GM18861 (cell line): ENCODE measurements at regions not wholly inside any gene's neighbourhood (a gene's known extent, or its start where the extent isn't known, plus 50 kb on each side); places are given as distances from the start of the nearest gene placed in this dataset.

Experiments
- ATAC-seq: cut with Tn5 transposase; IDR thresholded peaks from one replicate; pipeline ENCODE4 v1.9.1; 2021; ENCODE audit not compliant: unreplicated experiment

- ATAC-seq = no peak
Observed at GRCh38 chr14:29030970-29031369, 264.4 kb downstream of the FOXG1 start.

GRCh38 chr14:29035134-29035533, 268.5 kb downstream of the FOXG1 start:
- no peak for ATAC-seq

- no peak for ATAC-seq
Observed at GRCh38 chr14:29037411-29037810, 270.8 kb downstream of the FOXG1 start.

GRCh38 chr14:29039171-29039570, 272.6 kb downstream of the FOXG1 start:
- ATAC-seq = no peak

GRCh38 chr14:29042551-29042950, 276.0 kb downstream of the FOXG1 start:
- no peak for ATAC-seq

GRCh38 chr14:29043737-29044136, 277.1 kb downstream of the FOXG1 start:
- no peak for ATAC-seq

GRCh38 chr14:29045237-29045636, 278.6 kb downstream of the FOXG1 start:
- ATAC-seq = no peak

GRCh38 chr14:29054119-29054518, 287.5 kb downstream of the FOXG1 start:
- no peak for ATAC-seq

- no peak for ATAC-seq
Observed at GRCh38 chr14:29056041-29056566, 289.5 kb downstream of the FOXG1 start.

- no peak for ATAC-seq
Observed at GRCh38 chr14:29061702-29062101, 295.1 kb downstream of the FOXG1 start.

- no peak for ATAC-seq
Observed at GRCh38 chr14:29062466-29062865, 295.9 kb downstream of the FOXG1 start.

- ATAC-seq = no peak
Observed at GRCh38 chr14:29062976-29063375, 296.4 kb downstream of the FOXG1 start.

- no peak for ATAC-seq
Observed at GRCh38 chr14:29064305-29064900, 297.8 kb downstream of the FOXG1 start.

GRCh38 chr14:29069228-29069627, 302.6 kb downstream of the FOXG1 start:
- no peak for ATAC-seq

GRCh38 chr14:29075761-29076160, 309.2 kb downstream of the FOXG1 start:
- no peak for ATAC-seq

- no peak for ATAC-seq
Observed at GRCh38 chr14:29077916-29078315, 311.3 kb downstream of the FOXG1 start.

- no peak for ATAC-seq
Observed at GRCh38 chr14:29078810-29079522, 312.4 kb downstream of the FOXG1 start.

GRCh38 chr14:29085546-29085945, 319.0 kb downstream of the FOXG1 start:
- no peak for ATAC-seq

GRCh38 chr14:29089849-29090248, 323.3 kb downstream of the FOXG1 start:
- ATAC-seq = no peak

GRCh38 chr14:29092121-29092520, 325.5 kb downstream of the FOXG1 start:
- no peak for ATAC-seq

- no peak for ATAC-seq
Observed at GRCh38 chr14:29097476-29097875, 330.9 kb downstream of the FOXG1 start.

GRCh38 chr14:29098656-29099055, 332.1 kb downstream of the FOXG1 start:
- no peak for ATAC-seq

GRCh38 chr14:29102266-29102665, 335.7 kb downstream of the FOXG1 start:
- ATAC-seq = no peak
